NCI-H1436 treated with DMSO at 0.1 percent for 48 hours (cell line): ENCODE measurements at regions not wholly inside any gene's neighbourhood (a gene's known extent, or its start where the extent isn't known, plus 50 kb on each side); places are given as distances from the start of the nearest gene placed in this dataset.
A peak's percentile ranks its signal among the peaks of the same experiment; 100 is the strongest.

ENCODE experiments used
- DNase-seq: peaks from one replicate; lab custom pipeline; 2025; lab: John Stamatoyannopoulos, UW

GRCh38 chr9:79259858-79260257 is 311.9 kb upstream of the TLE4 start:
- DNase-seq, result no peak

- DNase-seq, result no peak
Observed at GRCh38 chr9:79263628-79264027, 308.1 kb upstream of the TLE4 start.

DNA sequence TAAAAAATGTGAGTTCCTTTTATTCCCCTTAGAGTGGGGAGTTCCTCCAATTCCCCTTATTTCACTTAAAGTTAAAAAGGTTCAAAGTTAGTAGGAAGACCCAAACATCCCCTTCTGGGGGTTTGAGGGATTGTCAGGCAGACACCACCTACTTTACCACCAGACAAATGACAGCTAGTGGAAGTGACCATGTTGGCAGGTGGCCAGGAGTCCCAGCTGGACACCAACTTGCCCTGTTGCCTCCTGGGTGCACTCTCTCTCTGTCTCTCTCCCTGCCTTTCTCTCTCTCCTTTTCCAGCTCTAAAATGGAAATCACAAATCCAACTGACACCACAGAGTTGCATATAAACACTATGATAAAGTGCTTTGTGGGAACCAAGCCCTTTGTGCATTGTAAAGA is 307.7 kb upstream of the TLE4 start:
- no peak for DNase-seq

- peak; percentile 77 for DNase-seq
Observed at GRCh38 chr9:79264511-79265355, 307.0 kb upstream of the TLE4 start.

DNA sequence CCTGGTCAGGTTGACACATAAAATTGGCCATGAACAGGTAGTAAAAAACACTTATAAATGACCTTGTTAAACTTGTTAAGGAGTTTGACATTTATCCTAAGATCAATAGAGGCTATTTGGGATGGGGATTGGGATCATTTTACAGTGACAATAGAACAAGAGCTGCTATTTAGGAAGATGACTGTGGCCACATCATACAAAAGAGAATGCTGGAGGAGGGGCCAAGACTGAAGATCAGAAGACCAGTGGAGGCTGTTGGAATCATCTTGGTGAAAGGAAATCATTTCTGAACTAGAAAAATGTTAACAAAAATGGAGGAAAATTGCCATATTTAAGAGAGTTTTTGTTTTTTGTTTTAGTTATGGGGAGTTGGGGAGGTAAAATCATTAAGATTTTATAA is 304.8 kb upstream of the TLE4 start:
- no peak for DNase-seq

DNA sequence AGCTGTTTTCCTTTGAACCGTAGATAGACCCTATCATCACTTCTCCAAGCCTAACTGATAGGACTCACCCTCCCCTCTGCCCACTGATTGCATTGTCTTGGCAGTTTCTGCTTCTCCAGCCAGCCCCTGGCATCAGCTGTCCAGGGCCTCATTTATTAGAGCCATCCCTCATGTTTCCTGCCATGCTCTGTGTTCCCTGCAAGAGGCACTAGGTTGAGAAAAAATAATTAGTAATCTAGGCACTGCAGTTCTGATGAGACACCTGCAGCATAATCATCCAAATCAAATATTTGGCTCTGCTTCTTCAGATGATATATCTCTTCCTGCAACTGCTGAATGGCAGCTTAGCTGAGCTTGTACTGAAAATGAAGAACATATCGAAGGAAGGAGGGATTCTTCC is 303.0 kb upstream of the TLE4 start:
- no peak for DNase-seq

- no peak for DNase-seq
Observed at GRCh38 chr9:79273311-79273710, 298.5 kb upstream of the TLE4 start.

GRCh38 chr9:79279356-79279755 is 292.4 kb upstream of the TLE4 start:
- DNase-seq, result no peak

DNA sequence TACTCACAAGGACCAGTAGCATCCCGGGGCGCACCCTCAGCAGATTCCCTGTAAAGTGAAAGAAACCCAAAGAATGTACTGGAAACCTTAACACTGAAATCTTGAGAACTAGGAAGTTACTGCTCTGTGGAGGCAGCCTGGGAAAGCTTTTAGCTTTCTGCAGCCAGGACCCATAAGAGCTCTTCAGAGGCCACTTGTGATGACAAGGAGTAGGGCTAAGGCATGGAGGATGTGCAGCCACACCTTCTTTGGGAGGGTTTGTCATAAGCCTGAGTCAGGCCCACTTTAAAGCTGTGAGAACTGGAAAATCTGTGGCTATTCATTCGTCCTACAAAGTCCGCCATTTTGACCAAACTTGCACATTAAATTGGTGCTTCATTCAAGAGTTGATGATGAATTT is 291.1 kb upstream of the TLE4 start:
- no peak for DNase-seq

DNA sequence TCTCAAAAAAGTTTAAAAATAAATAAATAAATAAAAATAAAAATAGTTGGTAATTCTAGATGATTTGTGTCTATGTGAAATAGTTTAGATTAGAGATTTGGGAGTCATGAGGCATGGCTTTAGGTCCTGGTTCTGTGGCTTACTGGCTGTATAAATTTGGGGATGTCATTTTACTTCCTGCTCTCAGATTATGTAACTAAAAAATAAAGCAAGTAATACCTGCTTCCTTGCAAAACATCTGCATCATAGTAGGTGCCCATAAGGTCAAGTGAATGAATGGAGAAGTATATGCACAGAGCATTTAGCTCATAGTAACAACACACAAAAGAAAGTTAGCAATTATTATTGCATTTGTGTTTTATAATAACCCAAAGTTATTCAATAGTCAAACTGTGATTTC is 287.7 kb upstream of the TLE4 start:
- no peak for DNase-seq

- no peak for DNase-seq
Observed at GRCh38 chr9:79286992-79287707, 284.6 kb upstream of the TLE4 start.

DNA sequence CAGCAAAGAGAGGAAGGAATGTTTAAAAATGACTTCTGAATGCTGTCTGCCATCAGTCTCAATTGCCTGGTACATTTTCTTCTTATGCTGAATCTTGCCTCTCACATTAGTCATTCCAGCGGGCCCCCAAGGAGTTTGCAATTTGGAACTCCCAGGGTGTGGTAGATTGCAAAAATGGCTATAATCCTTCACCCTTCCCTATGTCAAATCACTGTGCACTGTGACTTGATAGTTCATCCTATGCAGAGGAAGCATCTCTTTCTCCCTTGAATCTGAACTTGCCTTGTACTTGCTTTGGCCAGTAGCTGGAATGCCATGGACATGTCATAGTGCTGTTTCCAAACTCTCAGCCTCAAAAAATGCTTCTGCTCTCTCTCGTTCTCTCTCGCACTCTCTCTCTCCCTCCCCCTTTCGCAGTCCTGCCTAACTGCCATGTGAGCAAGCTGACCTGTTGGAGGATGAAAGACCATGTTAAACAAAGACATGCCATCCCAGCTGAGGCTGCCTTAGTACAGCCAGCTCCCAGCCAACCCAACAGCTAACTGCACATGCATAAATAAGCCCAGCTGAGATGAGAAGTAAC is 284.0 kb upstream of the TLE4 start:
- DNase-seq, result no peak

DNA sequence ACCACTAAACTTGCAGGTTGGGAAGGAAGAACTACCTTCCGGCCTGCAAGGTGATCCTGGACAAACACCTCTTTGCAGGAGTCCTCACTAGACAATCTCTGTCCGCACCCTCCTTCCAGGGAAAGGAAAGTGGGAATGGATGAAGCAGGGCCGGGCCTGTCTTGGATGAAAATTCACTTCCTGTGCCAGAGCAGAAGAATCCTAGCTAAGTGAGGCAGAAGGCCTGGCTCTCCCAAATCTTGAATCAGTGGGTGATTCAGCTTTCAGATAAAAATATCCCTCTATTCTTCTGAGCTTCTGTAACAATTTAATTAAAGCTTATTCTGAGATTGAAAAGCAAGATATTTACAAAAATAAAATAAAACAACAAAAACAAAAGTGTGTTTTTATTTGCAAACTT is 281.9 kb upstream of the TLE4 start:
- no peak for DNase-seq

DNA sequence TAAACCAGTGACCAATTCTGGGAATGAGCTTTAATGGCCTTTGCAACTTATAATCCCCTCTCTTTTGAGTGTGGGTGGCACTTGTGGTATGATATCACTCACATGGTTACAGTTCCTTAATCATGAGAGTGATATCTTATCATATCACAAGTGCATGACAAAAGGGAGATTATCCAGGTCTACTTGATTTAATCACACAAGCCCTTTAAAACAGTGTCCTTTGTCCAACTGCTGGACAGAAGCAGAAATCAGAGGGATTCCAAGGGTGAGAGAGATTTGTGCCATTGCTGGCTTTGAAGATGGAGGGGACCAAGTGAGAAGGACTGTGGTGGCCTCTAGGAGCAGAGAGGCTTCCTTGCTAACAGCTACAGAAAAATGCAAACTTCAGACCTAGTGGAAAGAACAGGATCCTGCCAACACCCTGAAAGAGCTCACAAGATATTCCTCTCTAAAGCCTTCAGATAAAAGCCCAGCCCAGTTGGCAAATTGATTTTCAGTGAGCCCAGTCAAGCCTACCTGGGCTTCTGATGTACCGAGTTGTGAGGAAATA is 279.0 kb upstream of the TLE4 start:
- no peak for DNase-seq

DNA sequence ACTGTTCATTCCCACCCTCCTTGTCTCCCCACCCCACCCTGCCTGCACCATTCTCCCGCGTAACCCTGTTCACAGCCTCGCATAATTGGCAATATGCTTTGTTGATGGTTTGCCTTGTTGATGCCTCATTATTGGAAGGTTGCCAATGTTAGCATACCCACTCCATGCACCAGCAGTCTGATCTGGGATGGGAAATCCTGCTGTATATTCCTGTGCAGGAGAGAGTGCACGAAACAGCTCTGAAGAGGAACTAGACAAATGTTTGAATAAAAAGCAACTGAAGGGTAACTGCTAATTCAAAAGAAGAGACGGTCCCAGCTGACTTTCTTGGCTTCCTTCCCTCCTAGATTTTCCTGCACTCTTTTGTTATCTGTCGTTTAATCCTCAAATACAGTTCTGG is 271.7 kb upstream of the TLE4 start:
- DNase-seq, result peak; percentile 41

DNA sequence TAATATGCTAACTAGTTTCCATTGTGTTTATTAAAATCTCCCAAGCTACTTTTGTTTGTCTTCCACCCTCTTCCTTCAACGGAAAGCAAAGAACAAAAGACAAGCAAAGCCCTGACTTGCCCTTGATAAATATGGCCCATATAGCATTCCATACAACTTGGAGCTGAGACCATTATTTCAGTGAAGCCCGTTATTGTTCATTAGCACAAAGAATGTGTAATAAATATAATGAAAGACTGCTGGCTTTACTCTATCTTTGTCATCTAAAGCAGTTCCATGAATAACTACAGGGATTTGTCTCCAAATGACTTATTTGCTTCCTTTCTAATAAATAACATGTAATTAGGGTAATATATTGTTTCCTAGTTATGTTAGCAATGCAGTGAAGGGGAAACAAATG is 270.7 kb upstream of the TLE4 start:
- DNase-seq, result no peak

GRCh38 chr9:79301551-79302391 is 270.0 kb upstream of the TLE4 start:
- no peak for DNase-seq

GRCh38 chr9:79302569-79302968 is 269.2 kb upstream of the TLE4 start:
- DNase-seq, result no peak

- no peak for DNase-seq
Observed at GRCh38 chr9:79308012-79308411, 263.8 kb upstream of the TLE4 start.

- no peak for DNase-seq
Observed at GRCh38 chr9:79312686-79313421, 258.9 kb upstream of the TLE4 start.

- no peak for DNase-seq
Observed at GRCh38 chr9:79325501-79325900, 246.3 kb upstream of the TLE4 start.
